Thyroid gland (tissue), 4 donors: ENCODE measurements at regions not wholly inside any gene's neighbourhood (a gene's known extent, or its start where the extent isn't known, plus 50 kb on each side); places are given as distances from the start of the nearest gene placed in this dataset.

Experiments
- DNase-seq, 2 donors: peaks; one replicate each; pipeline ENCODE4 v3.0.0-alpha.2; 2019
- H3K27ac ChIP-seq, 3 donors: fragments of 200-600 bp; sonication (generic); 1 replicate in 2 of 3; 2 replicates in 1 of 3; pipeline ENCODE4 v1.5.1; 2016 to 2019; ENCODE audit warnings: mild to moderate bottlenecking in 1 of 3, moderate library complexity in 1 of 3
- H3K27me3 ChIP-seq: fragments of 200-600 bp; sonication (generic); one replicate; pipeline ENCODE4 v1.5.1; 2019
- H3K36me3 ChIP-seq, 2 donors: fragments of 200-600 bp; sonication (generic); one replicate each; pipeline ENCODE4 v1.5.1; 2016 to 2019
- H3K4me1 ChIP-seq, 2 donors: fragments of 200-600 bp; sonication (generic); one replicate each; pipeline ENCODE4 v1.5.1; 2017 to 2019
- H3K4me3 ChIP-seq, 3 donors: fragments of 200-600 bp; sonication (generic); replicated peaks in 1 of 3; 1 replicate in 2 of 3; 2 replicates in 1 of 3; pipeline ENCODE4 v1.5.1; 2016; ENCODE audit warnings: mild to moderate bottlenecking in 1 of 3
- H3K9me3 ChIP-seq: fragments of 200-600 bp; sonication (generic); one replicate; pipeline ENCODE4 v1.5.1; 2017
- POLR2A ChIP-seq, 2 donors: fragments of 450-650 bp; IDR thresholded peaks; one replicate each; pipeline ENCODE4 v1.6.1; 2017; ENCODE audit warnings: antibody characterized with exemption in 2 of 2, mild to moderate bottlenecking in 2 of 2, moderate library complexity in 1 of 2
- WGBS, 2 donors: methylation state at CpG; one replicate each; pipeline ENCODE4 v1.1.5; 2017; 5-methylcytosine and 5-hydroxymethylcytosine counted together
- intact Hi-C: fragments of 100-400 bp; cut with DNase I; formaldehyde crosslinking; loops from one replicate; pipeline ENCODE4 v1.15.1; 2023
- TF ChIP-seq, protein P1 (sequence below), 6 experiments: fragments of 200-600 bp in 3 of 6; fragments of 450-650 bp in 3 of 6; sonication (generic) in 3 of 6; IDR thresholded peaks; one replicate each; pipeline ENCODE4 v1.5.1; 2016 to 2019; ENCODE audit warnings: antibody characterized with exemption in 6 of 6, mild to moderate bottlenecking in 2 of 6, inconsistent platforms in 1 of 6, moderate library complexity in 1 of 6

DNA sequence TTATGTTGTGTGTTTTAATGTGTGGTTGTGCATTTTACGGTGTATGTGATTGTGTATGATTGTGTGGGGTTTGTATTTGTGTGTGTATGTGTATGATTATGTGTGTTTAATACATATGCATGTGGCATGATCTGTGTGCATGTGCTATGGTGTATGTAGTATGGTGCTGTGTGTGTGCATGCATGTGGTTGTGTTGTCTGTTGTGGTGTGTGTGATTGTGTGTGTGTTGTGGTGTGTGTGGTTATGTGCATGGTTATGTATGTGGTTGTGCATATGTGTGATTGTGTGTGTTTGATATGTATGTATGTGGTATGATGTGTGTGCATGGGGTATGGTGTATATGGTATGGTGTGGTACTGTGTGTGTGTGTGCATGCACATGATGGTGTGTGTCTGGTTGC, 148.1 kb upstream of the AGAP1 start:
- intact Hi-C loops: no loop called here
- TF ChIP-seq, protein P1, sequence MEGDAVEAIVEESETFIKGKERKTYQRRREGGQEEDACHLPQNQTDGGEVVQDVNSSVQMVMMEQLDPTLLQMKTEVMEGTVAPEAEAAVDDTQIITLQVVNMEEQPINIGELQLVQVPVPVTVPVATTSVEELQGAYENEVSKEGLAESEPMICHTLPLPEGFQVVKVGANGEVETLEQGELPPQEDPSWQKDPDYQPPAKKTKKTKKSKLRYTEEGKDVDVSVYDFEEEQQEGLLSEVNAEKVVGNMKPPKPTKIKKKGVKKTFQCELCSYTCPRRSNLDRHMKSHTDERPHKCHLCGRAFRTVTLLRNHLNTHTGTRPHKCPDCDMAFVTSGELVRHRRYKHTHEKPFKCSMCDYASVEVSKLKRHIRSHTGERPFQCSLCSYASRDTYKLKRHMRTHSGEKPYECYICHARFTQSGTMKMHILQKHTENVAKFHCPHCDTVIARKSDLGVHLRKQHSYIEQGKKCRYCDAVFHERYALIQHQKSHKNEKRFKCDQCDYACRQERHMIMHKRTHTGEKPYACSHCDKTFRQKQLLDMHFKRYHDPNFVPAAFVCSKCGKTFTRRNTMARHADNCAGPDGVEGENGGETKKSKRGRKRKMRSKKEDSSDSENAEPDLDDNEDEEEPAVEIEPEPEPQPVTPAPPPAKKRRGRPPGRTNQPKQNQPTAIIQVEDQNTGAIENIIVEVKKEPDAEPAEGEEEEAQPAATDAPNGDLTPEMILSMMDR (IDR thresholded peaks at IDR 0.05): no peak
- no peak for TF ChIP-seq POLR2A (IDR thresholded peaks at IDR 0.05)
- no peaks in the 10 kb centered on the region for H3K36me3 ChIP-seq
- H3K9me3 ChIP-seq: no peaks in the 10 kb centered on the region
- WGBS, 2 donors: 97 to 100% methylated on average over 1 of the region's 1 CpG
- H3K4me3 ChIP-seq: no peak overlapping the region
- H3K27ac ChIP-seq: no peak overlapping the region
- no peaks in the 10 kb centered on the region for H3K4me1 ChIP-seq
- no peak for DNase-seq
- no peaks in the 10 kb centered on the region for H3K27me3 ChIP-seq

DNA sequence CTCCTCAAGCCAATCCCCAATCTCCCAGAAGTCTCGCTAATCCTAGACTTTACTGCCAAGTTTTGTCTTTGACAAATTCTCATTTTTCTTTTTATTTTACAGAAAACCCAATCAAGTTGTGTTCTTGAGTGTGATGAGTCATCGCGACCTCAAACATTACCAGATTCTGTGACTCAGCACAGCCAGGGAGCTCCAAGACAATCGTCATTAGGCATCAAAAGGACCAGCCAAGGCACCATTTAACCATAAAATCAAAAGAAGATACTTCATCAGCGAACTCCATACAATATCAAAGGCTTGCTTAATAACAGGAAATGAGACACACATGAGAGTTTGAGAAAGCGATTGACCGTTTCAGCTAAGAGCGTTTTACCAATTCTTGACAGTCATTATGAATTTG, 146.2 kb upstream of the AGAP1 start:
- H3K27ac ChIP-seq: no peak overlapping the region
- no peaks in the 10 kb centered on the region for H3K36me3 ChIP-seq
- no peak for TF ChIP-seq POLR2A (IDR thresholded peaks at IDR 0.05)
- TF ChIP-seq, protein P1 (IDR thresholded peaks at IDR 0.05): no peak
- no peaks in the 10 kb centered on the region for H3K27me3 ChIP-seq
- WGBS, 2 donors: 85 to 90% methylated on average over 8 of the region's 8 CpGs
- DNase-seq: no peak
- H3K4me1 ChIP-seq: no peaks in the 10 kb centered on the region
- intact Hi-C loops: no loop called here
- no peaks in the 10 kb centered on the region for H3K9me3 ChIP-seq
- H3K4me3 ChIP-seq: no peak overlapping the region

DNA sequence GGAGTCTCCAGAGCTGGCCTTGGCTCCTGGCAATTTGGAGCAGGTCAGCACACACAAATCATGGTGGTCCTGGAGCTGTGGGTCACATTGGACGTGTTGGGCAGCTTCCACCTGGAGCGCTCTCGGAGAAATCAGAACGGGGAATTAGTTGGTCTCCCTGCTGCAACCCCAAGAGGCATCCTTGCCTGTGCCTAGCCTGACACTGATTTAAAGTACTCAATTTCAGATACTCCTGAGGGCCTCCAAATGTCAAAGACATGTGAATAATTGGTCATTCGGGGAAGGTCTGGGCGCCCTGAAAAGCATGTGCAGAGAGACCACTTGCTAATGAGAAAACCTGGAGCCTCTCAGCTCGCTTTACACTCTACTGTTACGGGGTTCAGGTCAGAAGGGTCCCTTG, 145.5 kb upstream of the AGAP1 start:
- H3K4me1 ChIP-seq: no peaks in the 10 kb centered on the region
- H3K9me3 ChIP-seq: no peaks in the 10 kb centered on the region
- DNase-seq: no peak
- no peaks in the 10 kb centered on the region for H3K27me3 ChIP-seq
- TF ChIP-seq POLR2A (IDR thresholded peaks at IDR 0.05): no peak
- TF ChIP-seq, protein P1 (IDR thresholded peaks at IDR 0.05): no peak
- WGBS, 2 donors: 90 to 94% methylated on average over 8 of the region's 8 CpGs
- no peak overlapping the region for H3K27ac ChIP-seq
- intact Hi-C loops: no loop called here
- no peaks in the 10 kb centered on the region for H3K36me3 ChIP-seq
- H3K4me3 ChIP-seq: no peak overlapping the region

DNA sequence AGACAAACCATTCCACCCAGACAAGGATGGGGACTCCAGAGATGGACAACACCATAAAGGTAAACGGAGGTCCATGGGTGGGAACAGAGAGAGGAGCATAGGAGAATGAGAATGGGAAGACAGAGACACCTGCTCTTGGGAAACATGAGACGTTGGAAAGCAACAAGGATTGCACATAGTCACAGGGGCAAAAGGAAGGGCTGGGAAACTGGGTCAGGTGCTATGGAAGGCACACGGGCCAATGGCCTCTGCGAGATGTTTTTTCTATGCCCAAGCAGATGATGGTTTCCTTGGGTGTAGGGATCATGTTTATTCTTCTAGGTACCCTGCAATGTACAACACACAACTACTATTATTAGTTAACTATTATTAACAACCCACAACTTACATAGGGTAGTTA, 143.6 kb upstream of the AGAP1 start:
- Histone ChIP-seq H3K4me1 (no peaks in the 10 kb centered on the region), H3K27me3 (no peaks in the 10 kb centered on the region), H3K4me3 (no peak overlapping the region), H3K36me3 (no peaks in the 10 kb centered on the region), H3K27ac (no peak overlapping the region), H3K9me3 (no peaks in the 10 kb centered on the region)
- WGBS, 2 donors: 91% methylated on average over 4 of the region's 4 CpGs
- TF ChIP-seq, protein P1 (IDR thresholded peaks at IDR 0.05): no peak
- no peak for TF ChIP-seq POLR2A (IDR thresholded peaks at IDR 0.05)
- no peak for DNase-seq
- intact Hi-C loops: no loop called here

DNA sequence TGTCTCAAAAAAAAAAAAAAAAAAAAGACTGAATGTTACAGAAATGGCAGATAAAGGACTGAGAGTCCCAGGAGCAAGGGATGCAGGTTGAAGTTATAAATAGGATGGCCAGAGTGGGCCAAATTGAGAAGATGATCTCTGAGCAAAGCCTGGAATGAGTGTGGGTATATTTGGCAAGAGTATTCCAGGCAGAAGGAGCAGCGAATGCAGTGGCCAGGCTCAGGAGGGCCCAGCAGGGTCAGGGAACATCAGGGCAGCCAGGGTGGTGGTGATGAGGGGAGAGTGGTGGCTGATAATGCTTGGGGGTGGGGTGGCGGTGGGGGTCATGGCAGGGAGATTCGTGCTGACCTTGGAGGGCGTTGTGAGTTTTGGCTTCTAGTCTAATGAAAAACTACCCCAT, 141.3 kb upstream of the AGAP1 start:
- Histone ChIP-seq H3K27me3 (no peaks in the 10 kb centered on the region), H3K36me3 (no peaks in the 10 kb centered on the region), H3K4me3 (no peak overlapping the region), H3K9me3 (no peaks in the 10 kb centered on the region), H3K27ac (no peak overlapping the region), H3K4me1 (no peaks in the 10 kb centered on the region)
- intact Hi-C loops: no loop called here
- no peak for DNase-seq
- TF ChIP-seq POLR2A (IDR thresholded peaks at IDR 0.05): no peak
- TF ChIP-seq, protein P1 (IDR thresholded peaks at IDR 0.05): no peak
- WGBS, 2 donors: 67 to 72% methylated on average over 4 of the region's 4 CpGs
